HCT116 (cell line): ENCODE measurements at regions not wholly inside any gene's neighbourhood (a gene's known extent, or its start where the extent isn't known, plus 50 kb on each side); places are given as distances from the start of the nearest gene placed in this dataset.

Experiments used
- ELF1 ChIP-seq: IDR thresholded peaks from 2 replicates; pipeline ENCODE4 v1.6.1; 2012; ENCODE audit warnings: low read depth, borderline replicate concordance
- SP1 ChIP-seq: IDR thresholded peaks from 2 replicates; pipeline ENCODE4 v1.6.1; 2012; ENCODE audit warnings: low read depth
- TF ChIP-seq, protein P1 (sequence below), 3 experiments: fragments of 200-600 bp in 1 of 3; sonication (generic) in 1 of 3; IDR thresholded peaks in 2 of 3; conservative IDR thresholded peaks in 1 of 3; 2 replicates each; pipeline ENCODE4 v1.5.1; 2012 to 2017; ENCODE audit warnings: low read depth in 2 of 3, low read length in 2 of 3, antibody characterized with exemption in 1 of 3, borderline replicate concordance in 1 of 3, control low read depth in 1 of 3, mild to moderate bottlenecking in 1 of 3, mixed read lengths in 1 of 3, mixed run types in 1 of 3, moderate library complexity in 1 of 3; ENCODE audit not compliant: insufficient read depth in 1 of 3

DNA sequence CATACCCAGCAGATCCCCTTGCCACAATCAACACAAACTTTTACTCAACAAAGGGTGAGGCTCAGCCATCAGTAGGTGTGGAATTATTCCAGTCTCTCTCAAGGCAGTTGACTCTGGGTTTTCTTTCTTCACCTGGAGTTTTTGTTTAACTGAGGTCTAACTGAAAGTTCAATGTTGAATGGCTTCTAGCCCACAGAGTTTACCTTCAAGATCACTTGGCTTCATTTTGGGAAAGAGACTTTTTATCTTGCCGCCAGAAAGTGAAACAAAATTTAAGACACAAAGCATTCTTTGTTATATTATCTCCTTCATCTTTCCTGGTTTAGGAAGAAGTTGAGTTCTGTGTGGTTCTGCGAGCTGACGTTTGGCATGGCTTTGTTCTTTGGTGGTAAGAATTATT is 83.8 kb upstream of the RASGEF1B start:
- TF ChIP-seq SP1 (no peak), ELF1 (no peak)
- TF ChIP-seq, protein P1, sequence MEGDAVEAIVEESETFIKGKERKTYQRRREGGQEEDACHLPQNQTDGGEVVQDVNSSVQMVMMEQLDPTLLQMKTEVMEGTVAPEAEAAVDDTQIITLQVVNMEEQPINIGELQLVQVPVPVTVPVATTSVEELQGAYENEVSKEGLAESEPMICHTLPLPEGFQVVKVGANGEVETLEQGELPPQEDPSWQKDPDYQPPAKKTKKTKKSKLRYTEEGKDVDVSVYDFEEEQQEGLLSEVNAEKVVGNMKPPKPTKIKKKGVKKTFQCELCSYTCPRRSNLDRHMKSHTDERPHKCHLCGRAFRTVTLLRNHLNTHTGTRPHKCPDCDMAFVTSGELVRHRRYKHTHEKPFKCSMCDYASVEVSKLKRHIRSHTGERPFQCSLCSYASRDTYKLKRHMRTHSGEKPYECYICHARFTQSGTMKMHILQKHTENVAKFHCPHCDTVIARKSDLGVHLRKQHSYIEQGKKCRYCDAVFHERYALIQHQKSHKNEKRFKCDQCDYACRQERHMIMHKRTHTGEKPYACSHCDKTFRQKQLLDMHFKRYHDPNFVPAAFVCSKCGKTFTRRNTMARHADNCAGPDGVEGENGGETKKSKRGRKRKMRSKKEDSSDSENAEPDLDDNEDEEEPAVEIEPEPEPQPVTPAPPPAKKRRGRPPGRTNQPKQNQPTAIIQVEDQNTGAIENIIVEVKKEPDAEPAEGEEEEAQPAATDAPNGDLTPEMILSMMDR (IDR thresholded peaks at IDR 0.05 in 2 of 3, conservative IDR thresholded peaks at IDR 0.05 in 1 of 3; ENCODE audit: borderline replicate concordance in 1 of 3, insufficient read depth in 1 of 3, low read depth in 2 of 3, low read length in 2 of 3), result no peak
